GM19438 (cell line): ENCODE measurements at regions not wholly inside any gene's neighbourhood (a gene's known extent, or its start where the extent isn't known, plus 50 kb on each side); places are given as distances from the start of the nearest gene placed in this dataset.

Source experiments
- ATAC-seq: cut with Tn5 transposase; IDR thresholded peaks from one replicate; pipeline ENCODE4 v1.9.1; 2021; ENCODE audit warnings: low read depth; ENCODE audit not compliant: unreplicated experiment

DNA sequence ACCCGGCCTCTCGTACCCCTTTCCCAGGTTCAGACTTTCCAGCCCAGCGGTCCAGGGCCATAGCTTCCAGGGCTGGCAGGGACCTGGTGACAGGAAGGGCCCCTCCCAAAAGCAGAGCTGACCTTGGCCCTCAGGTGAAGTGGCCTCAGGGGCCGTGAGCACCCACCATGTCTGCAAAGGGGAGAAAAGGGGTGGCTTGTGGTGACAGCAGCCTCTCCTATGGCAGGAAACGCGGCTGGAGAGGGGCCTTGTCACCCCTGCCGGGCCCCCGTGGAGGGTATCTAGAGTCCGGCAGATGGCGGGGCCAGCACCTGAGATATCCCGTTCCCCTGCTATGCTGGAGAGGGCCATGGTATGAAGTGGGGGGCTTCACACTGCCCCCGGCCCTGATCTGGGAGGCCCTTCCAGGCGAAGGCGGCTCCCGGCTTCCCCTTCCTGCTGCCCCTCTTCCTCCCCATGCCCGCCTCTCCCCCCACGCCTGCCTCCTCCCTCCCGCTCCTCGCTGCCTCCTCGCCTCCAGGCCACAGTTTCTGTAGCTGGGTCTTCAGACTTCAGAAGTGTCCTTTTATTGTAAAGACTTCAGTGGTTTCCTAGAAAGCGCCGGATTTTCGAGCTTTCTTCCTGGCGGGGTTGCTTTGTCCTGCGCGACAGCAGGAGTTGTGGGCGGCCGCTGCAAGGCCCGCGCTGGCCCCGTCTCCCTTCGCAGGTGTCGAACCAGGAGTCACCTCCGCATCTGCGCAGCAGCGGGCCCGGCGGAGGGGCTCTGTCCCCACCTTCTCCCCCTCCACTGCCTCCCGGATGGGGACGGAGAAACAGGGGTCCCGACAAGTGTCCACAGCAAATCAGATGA lies 240.5 kb upstream of the MYT1L start:
- ATAC-seq = no peak

DNA sequence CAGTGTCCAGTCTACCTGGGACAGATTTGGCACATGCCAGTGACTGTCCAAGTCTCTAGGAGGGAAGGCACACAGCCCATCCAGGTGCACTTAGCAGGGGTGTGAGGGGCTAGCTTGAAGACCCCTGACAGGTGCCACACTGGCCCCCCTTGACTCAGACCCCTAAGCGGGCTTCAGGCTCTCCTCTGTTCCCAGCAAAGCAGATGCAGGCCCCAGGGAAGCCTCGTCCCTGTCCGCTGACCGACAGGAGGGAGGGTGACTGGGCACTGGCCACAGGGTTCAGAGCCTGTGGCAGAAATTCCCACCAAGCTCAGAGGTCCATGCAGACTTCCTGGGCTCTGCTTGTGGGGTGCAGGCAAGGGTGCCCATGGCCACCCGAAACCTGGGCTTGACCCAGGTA lies 239.8 kb upstream of the MYT1L start:
- ATAC-seq = no peak

DNA sequence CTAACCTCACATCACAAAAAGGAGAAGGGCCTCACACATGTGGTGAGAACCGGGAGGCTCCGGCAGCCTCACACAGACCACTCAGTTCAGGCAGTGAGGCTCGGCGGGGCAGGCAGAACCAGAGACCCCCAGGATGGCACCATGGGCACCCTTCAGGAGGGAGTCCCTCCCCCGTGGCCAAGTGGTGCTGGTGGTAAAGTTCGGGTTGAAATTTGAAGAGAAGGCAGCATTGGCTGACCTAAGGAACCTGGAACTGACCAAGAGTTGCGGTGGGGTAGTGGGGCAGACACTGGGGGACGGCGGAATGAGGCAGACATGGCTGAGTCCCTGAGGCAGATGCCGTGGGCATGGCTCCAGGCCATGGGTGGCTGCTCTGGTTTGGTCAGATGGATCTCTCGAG lies 239.3 kb upstream of the MYT1L start:
- no peak for ATAC-seq

DNA sequence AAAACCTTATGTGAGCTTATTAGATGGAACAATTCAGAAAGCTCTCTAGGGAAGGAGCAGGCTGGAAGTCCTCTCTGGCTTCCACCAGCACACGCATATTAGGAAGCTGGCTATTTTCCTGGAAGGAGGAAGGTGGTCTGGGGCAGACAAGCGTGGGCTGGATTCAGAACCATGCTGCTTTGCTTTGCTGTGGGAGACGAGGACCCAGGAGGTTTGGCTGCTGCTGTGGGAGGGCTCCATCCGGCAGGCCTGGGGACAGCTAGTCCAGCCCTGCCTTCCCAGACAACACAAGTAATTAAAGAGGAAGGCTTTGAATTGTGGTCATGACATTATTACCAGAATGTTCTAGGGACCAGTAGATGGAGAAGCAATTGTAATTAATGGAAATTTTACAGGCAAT lies 238.8 kb upstream of the MYT1L start:
- no peak for ATAC-seq

DNA sequence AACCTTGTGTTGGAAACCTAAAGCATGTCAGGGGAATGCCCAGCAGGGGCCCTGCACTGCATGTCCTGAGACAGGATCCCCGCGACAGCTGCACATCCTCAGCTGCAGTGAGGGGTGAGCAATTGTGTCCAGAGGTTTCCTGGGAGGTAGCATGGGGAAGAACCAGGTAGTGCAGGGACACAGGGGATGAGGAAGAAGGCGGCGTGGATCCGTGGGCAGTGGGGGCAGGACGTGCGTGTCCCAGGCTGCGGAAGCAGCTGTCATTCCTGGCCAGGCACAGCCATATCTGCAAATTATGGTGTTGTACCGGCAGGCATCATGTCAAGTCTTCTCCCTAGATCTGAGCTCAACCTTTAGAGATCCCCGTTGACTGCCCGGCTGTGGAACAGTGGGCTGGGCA lies 238.2 kb upstream of the MYT1L start:
- no peak for ATAC-seq

GRCh38 chr2:2568411-2568810 lies 237.3 kb upstream of the MYT1L start:
- ATAC-seq = no peak

DNA sequence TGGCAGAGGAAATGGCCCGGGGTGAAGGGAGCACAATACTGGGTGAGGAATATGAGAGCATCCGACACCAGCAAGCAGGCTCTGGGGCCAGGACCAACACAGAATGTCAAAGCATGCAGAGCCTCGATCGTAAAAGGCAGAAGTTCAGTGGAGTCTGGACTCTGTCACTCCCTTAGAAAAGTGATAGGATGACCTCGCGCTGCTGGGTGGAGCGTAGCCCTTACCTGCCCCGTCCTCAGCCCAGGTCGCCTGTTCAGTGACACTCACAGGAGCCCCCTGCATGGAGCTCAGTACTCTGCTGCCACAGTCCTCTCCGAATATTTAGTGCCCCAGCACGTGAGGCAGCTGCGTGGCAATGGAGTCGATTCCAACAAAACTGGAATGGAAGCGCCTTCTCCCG lies 236.7 kb upstream of the MYT1L start:
- ATAC-seq = no peak

GRCh38 chr2:2566396-2567323 lies 235.6 kb upstream of the MYT1L start:
- no peak for ATAC-seq

DNA sequence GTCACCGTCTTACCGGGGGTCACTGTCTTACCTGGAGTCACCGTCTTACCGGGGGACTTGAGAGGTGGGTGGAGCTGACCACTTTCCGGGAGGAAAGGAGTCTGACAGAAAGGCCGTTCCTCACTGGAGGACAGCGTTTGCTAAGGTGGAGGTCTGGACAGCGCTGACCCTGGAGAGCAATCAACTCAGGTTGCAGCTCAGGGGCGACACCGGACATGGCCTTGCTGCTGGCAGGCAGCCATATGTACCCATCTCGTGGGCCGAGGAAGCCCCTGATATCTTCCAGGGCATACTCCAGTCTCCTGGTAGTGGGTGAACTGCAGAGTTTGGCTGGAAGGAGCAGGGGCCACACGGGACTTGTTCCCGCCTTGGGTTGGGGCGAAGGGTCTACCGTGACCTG lies 234.6 kb upstream of the MYT1L start:
- no peak for ATAC-seq

- no peak for ATAC-seq
Observed at GRCh38 chr2:2564300-2565078, 233.4 kb upstream of the MYT1L start.

- ATAC-seq = no peak
Observed at GRCh38 chr2:2563309-2563860, 232.3 kb upstream of the MYT1L start.

DNA sequence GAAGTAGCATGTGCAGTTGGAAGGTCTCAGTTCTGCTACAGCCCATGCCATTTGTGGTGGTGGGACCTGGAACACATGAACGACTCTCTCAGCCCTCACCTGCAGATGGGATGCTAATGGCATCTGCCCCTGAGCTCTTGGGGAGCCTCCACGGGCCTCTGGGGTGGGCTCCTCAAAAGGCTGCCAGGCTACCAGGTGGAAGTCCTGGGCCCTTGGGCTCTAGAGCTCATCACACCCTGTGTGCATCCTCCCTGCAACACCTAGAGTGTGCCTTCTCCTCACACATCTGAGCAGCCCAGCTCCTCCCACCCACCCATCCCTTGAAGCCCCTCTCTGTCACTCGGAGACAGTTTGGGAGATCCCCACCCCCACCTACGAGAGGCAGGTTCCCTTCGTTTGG lies 231.8 kb upstream of the MYT1L start:
- no peak for ATAC-seq

GRCh38 chr2:2561346-2562095 lies 230.4 kb upstream of the MYT1L start:
- no peak for ATAC-seq

GRCh38 chr2:2560374-2561015 lies 229.4 kb upstream of the MYT1L start:
- no peak for ATAC-seq

DNA sequence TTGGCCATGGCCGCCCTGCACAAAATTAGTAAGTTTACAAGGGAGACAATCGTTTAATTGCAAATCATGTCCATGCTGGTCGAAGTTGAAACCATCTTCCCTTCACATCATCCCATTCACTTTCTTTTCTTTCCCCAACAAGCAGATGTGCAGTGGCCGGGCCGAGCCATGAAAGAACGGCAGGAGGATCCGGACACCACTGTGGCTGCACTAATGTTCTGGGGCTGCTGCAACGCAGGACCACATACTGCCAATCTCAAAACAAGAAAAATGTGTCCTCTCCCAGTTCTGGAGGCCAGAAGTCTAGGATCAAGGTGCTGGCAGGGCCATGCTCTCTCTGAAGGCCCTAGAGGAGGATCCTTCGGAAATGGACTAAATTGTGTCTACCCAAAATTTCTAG lies 227.4 kb upstream of the MYT1L start:
- no peak for ATAC-seq

DNA sequence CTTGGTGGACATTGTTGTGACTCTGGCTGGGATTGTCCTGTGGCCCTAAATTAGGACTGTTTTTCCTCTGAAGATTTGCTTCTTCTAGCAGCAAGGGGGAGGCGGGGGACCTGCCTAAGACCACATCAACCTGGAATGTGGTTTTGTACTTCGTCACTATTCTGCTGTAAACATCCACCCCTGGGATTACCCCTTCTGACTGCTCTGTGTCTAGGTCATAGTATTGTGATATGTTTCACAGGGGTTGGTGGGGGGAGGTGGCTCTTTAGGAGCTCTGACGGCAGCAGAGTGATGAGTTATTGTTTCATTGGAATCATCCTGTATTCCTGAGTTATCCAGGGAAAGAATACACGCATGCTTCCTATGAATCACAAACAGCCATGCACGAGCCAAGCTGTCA lies 226.4 kb upstream of the MYT1L start:
- no peak for ATAC-seq

GRCh38 chr2:2550856-2551255 lies 219.8 kb upstream of the MYT1L start:
- no peak for ATAC-seq

DNA sequence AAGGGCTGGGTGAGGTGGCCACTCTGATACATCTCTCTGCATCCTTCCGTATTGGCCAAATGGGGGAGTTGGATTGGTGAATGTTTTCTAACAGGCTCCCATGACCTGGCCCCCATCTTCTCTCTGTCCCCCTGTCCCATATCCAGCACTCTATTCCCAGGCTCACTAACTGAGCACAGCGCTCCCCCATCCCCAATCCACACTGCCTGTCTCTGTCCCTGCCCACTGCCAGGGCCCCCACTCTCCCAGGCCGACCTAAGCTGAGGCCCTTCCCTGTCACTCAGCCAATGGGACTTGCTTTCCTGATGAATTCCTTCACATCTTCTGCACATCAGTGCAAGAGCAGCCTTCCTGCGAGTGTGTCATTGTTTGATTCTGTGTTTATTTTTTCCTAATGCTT lies 216.8 kb upstream of the MYT1L start:
- no peak for ATAC-seq

DNA sequence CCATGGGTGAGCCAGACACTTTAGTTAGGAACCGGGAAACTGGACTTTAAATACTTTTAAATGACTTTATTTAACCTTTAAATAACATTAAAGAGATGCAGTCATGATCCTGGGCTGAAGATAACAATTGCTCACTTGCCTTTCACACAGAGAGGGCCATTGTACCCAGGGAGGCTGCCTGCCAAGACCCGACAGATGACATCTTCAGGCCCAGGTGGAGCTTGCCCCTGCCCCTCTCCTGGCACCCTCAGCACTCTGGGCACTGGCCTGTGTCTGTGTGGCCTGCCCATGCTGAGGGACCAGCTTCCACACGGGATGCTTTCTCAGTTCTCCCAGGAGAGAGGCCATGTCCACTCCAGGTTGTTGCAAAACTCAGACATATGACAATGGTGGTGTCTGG lies 216.4 kb upstream of the MYT1L start:
- ATAC-seq = no peak
